SK-N-SH treated with all-trans-retinoic acid at 6 μM for 48 hours (cell line): ENCODE measurements at regions not wholly inside any gene's neighbourhood (a gene's known extent, or its start where the extent isn't known, plus 50 kb on each side); places are given as distances from the start of the nearest gene placed in this dataset.

ENCODE experiments used
- ATAC-seq: fragments of 200-7000 bp; cut with Tn5 transposase; 3 replicates; pipeline ENCODE4 v1.9.1; 2020; ENCODE audit warnings: mild to moderate bottlenecking, moderate library complexity
- ARNTL ChIP-seq: fragments of 450-650 bp; formaldehyde crosslinking; IDR thresholded peaks from 2 replicates; pipeline ENCODE4 v1.5.0; 2020; ENCODE audit warnings: low read depth, mild to moderate bottlenecking, moderate library complexity, borderline replicate concordance
- BACH2 ChIP-seq: fragments of 250-450 bp; sonication (Bioruptor Pico); IDR thresholded peaks from 2 replicates; pipeline ENCODE4 v1.9.0; 2021; ENCODE audit warnings: mild to moderate bottlenecking, borderline replicate concordance
- CSDC2 ChIP-seq: fragments of 250-450 bp; sonication (Bioruptor Pico); IDR thresholded peaks from 2 replicates; pipeline ENCODE4 v1.5.0; 2020; ENCODE audit warnings: mild to moderate bottlenecking, moderate library complexity
- ESRRG ChIP-seq: fragments of 250-450 bp; sonication (Bioruptor Pico); IDR thresholded peaks from 2 replicates; pipeline ENCODE4 v1.6.1; 2021; ENCODE audit warnings: mild to moderate bottlenecking
- GLIS3 ChIP-seq: fragments of 250-450 bp; sonication (Bioruptor Pico); IDR thresholded peaks from 2 replicates; pipeline ENCODE4 v1.5.0; 2020; ENCODE audit warnings: mild to moderate bottlenecking, moderate library complexity
- ISL1 ChIP-seq: fragments of 250-450 bp; sonication (Bioruptor Pico); IDR thresholded peaks from 2 replicates; pipeline ENCODE4 v2.1.2; 2022; ENCODE audit warnings: mild to moderate bottlenecking, moderate library complexity
- OSR1 ChIP-seq: fragments of 250-450 bp; sonication (Bioruptor Pico); IDR thresholded peaks from 2 replicates; pipeline ENCODE4 v1.8.0; 2022; ENCODE audit warnings: moderate library complexity, mild to moderate bottlenecking, inconsistent platforms
- PATZ1 ChIP-seq: fragments of 250-450 bp; sonication (Bioruptor Pico); IDR thresholded peaks from 2 replicates; pipeline ENCODE4 v1.8.0; 2020; ENCODE audit warnings: mild to moderate bottlenecking, moderate library complexity, borderline replicate concordance
- PPARA ChIP-seq: fragments of 250-450 bp; sonication (Bioruptor Pico); IDR thresholded peaks from 2 replicates; pipeline ENCODE4 v1.5.0; 2020; ENCODE audit warnings: mild to moderate bottlenecking, borderline replicate concordance
- RARB ChIP-seq: fragments of 250-450 bp; sonication (Bioruptor Pico); IDR thresholded peaks from 2 replicates; pipeline ENCODE4 v1.8.0; 2021; ENCODE audit warnings: mild to moderate bottlenecking, moderate library complexity
- SNAI2 ChIP-seq: fragments of 250-450 bp; sonication (Bioruptor Pico); IDR thresholded peaks from 2 replicates; pipeline ENCODE4 v1.5.0; 2020; ENCODE audit warnings: mild to moderate bottlenecking, moderate library complexity
- TCF4 ChIP-seq: fragments of 250-450 bp; sonication (Bioruptor Pico); IDR thresholded peaks from 2 replicates; pipeline ENCODE4 v1.8.0; 2021; ENCODE audit warnings: mild to moderate bottlenecking, moderate library complexity, borderline replicate concordance
- TOX ChIP-seq: fragments of 250-450 bp; sonication (Bioruptor Pico); IDR thresholded peaks from 2 replicates; pipeline ENCODE4 v1.8.0; 2021; ENCODE audit warnings: mild to moderate bottlenecking, moderate library complexity, borderline replicate concordance
- ZC3H10 ChIP-seq: fragments of 250-450 bp; sonication (Bioruptor Pico); IDR thresholded peaks from 2 replicates; pipeline ENCODE4 v1.5.1; 2021; ENCODE audit warnings: mild to moderate bottlenecking, moderate library complexity
- ZFP3 ChIP-seq: fragments of 250-450 bp; sonication (Bioruptor Pico); IDR thresholded peaks from 2 replicates; pipeline ENCODE4 v1.5.0; 2020; ENCODE audit warnings: mild to moderate bottlenecking, moderate library complexity
- ZFP30 ChIP-seq: fragments of 450-650 bp; formaldehyde crosslinking; IDR thresholded peaks from 2 replicates; pipeline ENCODE4 v1.5.0; 2022; ENCODE audit warnings: mild to moderate bottlenecking, moderate library complexity
- ZNF565 ChIP-seq: fragments of 450-650 bp; formaldehyde crosslinking; conservative IDR thresholded peaks from 2 replicates; pipeline ENCODE4 v1.5.0; 2020; ENCODE audit warnings: low read depth, mild to moderate bottlenecking, moderate library complexity
- ZNF70 ChIP-seq: fragments of 450-650 bp; formaldehyde crosslinking; IDR thresholded peaks from 2 replicates; pipeline ENCODE4 v1.5.0; 2020; ENCODE audit warnings: mild to moderate bottlenecking, moderate library complexity
- TF ChIP-seq, protein P1 (sequence below): fragments of 250-450 bp; sonication (Bioruptor Pico); IDR thresholded peaks from 2 replicates; pipeline ENCODE4 v1.5.0; 2020; ENCODE audit warnings: mild to moderate bottlenecking, moderate library complexity
- TF ChIP-seq, protein P2 (sequence below): fragments of 250-450 bp; sonication (Bioruptor Pico); IDR thresholded peaks from 2 replicates; pipeline ENCODE4 v1.5.1; 2020; ENCODE audit warnings: low read depth, mild to moderate bottlenecking, moderate library complexity
- TF ChIP-seq, protein P3 (sequence below): fragments of 250-450 bp; sonication (Bioruptor Pico); IDR thresholded peaks from 2 replicates; pipeline ENCODE4 v1.5.1; 2021; ENCODE audit warnings: mild to moderate bottlenecking, moderate library complexity

- TF ChIP-seq, protein P1, sequence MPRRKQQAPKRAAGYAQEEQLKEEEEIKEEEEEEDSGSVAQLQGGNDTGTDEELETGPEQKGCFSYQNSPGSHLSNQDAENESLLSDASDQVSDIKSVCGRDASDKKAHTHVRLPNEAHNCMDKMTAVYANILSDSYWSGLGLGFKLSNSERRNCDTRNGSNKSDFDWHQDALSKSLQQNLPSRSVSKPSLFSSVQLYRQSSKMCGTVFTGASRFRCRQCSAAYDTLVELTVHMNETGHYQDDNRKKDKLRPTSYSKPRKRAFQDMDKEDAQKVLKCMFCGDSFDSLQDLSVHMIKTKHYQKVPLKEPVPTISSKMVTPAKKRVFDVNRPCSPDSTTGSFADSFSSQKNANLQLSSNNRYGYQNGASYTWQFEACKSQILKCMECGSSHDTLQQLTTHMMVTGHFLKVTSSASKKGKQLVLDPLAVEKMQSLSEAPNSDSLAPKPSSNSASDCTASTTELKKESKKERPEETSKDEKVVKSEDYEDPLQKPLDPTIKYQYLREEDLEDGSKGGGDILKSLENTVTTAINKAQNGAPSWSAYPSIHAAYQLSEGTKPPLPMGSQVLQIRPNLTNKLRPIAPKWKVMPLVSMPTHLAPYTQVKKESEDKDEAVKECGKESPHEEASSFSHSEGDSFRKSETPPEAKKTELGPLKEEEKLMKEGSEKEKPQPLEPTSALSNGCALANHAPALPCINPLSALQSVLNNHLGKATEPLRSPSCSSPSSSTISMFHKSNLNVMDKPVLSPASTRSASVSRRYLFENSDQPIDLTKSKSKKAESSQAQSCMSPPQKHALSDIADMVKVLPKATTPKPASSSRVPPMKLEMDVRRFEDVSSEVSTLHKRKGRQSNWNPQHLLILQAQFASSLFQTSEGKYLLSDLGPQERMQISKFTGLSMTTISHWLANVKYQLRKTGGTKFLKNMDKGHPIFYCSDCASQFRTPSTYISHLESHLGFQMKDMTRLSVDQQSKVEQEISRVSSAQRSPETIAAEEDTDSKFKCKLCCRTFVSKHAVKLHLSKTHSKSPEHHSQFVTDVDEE, result no peak
- TF ChIP-seq RARB (CRISPR knock-in tag), result no peak
- no peak for TF ChIP-seq ZNF565 (CRISPR knock-in tag)
- TF ChIP-seq GLIS3, result no peak
- TF ChIP-seq SNAI2, result no peak
- TF ChIP-seq ARNTL, result no peak
- TF ChIP-seq OSR1 (CRISPR knock-in tag), result no peak
- no peak for TF ChIP-seq ZC3H10 (CRISPR knock-in tag)
Observed at GRCh38 chr12:58029260-58029659, 87.9 kb downstream of the ATP23 start (continued).

- TF ChIP-seq TOX (CRISPR knock-in tag) (no peak), RARB (CRISPR knock-in tag) (no peak), CSDC2 (CRISPR knock-in tag) (no peak), ISL1 (no peak), ZNF70 (no peak), BACH2 (CRISPR knock-in tag) (no peak), PPARA (CRISPR knock-in tag) (no peak), OSR1 (CRISPR knock-in tag) (no peak), ZFP3 (CRISPR knock-in tag) (no peak), ESRRG (CRISPR knock-in tag) (no peak), PATZ1 (no peak)
- TF ChIP-seq, protein P2, sequence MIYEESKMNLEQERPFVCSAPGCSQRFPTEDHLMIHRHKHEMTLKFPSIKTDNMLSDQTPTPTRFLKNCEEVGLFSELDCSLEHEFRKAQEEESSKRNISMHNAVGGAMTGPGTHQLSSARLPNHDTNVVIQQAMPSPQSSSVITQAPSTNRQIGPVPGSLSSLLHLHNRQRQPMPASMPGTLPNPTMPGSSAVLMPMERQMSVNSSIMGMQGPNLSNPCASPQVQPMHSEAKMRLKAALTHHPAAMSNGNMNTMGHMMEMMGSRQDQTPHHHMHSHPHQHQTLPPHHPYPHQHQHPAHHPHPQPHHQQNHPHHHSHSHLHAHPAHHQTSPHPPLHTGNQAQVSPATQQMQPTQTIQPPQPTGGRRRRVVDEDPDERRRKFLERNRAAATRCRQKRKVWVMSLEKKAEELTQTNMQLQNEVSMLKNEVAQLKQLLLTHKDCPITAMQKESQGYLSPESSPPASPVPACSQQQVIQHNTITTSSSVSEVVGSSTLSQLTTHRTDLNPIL (CRISPR knock-in tag), result no peak
- TF ChIP-seq, all 23 proteins: peak for 0
- no peak for ATAC-seq
Observed at GRCh38 chr12:58030566-58031279, 89.4 kb downstream of the ATP23 start.

DNA sequence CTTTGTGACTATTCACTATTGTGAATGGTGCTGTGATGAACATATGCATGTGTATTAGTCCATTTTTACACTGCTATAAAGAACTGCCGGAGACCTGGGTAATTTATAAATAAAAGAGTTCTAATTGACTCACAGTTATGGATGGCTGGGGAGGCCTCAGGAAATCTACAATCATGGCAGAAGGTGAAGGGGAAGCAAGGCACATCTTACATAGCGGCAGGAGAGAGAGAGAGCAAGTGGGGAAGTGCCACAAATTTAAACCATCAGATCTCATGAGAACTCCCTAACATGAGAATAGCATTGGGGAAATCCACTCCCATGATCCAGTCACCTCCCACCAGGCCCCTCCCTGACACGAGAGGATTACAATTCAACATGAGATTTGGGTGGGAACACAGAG lies 90.8 kb downstream of the ATP23 start:
- TF ChIP-seq ZFP3 (CRISPR knock-in tag) (no peak), SNAI2 (no peak), ISL1 (no peak), ZFP30 (CRISPR knock-in tag) (no peak), TCF4 (CRISPR knock-in tag) (no peak), GLIS3 (no peak), ARNTL (no peak)
- TF ChIP-seq, protein P2 (CRISPR knock-in tag), result no peak
- TF ChIP-seq, protein P3, sequence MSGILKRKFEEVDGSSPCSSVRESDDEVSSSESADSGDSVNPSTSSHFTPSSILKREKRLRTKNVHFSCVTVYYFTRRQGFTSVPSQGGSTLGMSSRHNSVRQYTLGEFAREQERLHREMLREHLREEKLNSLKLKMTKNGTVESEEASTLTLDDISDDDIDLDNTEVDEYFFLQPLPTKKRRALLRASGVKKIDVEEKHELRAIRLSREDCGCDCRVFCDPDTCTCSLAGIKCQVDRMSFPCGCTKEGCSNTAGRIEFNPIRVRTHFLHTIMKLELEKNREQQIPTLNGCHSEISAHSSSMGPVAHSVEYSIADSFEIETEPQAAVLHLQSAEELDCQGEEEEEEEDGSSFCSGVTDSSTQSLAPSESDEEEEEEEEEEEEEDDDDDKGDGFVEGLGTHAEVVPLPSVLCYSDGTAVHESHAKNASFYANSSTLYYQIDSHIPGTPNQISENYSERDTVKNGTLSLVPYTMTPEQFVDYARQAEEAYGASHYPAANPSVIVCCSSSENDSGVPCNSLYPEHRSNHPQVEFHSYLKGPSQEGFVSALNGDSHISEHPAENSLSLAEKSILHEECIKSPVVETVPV, result no peak
- ATAC-seq, result no peak

DNA sequence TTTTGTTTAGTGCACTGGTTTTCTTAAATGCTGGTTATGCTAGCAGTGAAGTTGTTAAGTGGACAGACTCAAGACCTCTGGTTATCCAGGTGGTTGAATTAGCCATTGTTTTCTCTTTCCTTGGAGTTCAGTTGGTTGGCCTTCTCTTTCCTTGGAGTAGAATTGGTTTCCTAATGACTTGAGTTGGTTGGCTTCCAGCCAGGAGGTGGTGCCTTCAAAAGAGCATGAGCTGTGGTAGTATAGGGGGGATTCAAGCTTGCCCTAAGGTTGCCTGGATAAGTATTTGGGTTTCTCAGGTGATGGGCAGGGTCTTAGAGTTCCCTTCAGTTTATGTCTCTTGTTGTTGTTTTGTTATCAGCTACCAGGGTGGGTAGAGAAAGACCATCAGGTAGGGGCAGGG lies 92.5 kb downstream of the ATP23 start:
- no peak for TF ChIP-seq ZNF70
- no peak for TF ChIP-seq RARB (CRISPR knock-in tag)
- no peak for TF ChIP-seq ESRRG (CRISPR knock-in tag)
- no peak for TF ChIP-seq ISL1

More for the DNA sequence above, 92.5 kb downstream of the ATP23 start:
- ATAC-seq, result no peak
